CD14-positive monocyte (primary cell): ENCODE measurements at regions not wholly inside any gene's neighbourhood (a gene's known extent, or its start where the extent isn't known, plus 50 kb on each side); places are given as distances from the start of the nearest gene placed in this dataset.
A peak's percentile ranks its signal among the peaks of the same experiment; 100 is the strongest.

Source experiments
- DNase-seq, 3 donors: peaks; one replicate each; pipeline ENCODE4 v3.0.0-alpha.2; 2011 to 2022
- H2AFZ ChIP-seq: 2 replicates; pipeline ENCODE4 v1.6.0; 2012; ENCODE audit warnings: mild to moderate bottlenecking, low read depth, low read length, inconsistent platforms; ENCODE audit not compliant: insufficient read depth, poor library complexity, severe bottlenecking
- H3K27ac ChIP-seq, 2 donors: 1 replicate in 1 of 2; 2 replicates in 1 of 2; pipeline ENCODE4 v1.5.1; 2012 to 2013; ENCODE audit warnings: low read length in 2 of 2, control low read depth in 1 of 2, inconsistent platforms in 1 of 2, low read depth in 1 of 2, mild to moderate bottlenecking in 1 of 2
- H3K27me3 ChIP-seq, 2 donors: one replicate each; pipeline versions ENCODE4 v1.6.0 to v1.6.1; 2011 to 2013; ENCODE audit warnings: low read length in 2 of 2; ENCODE audit not compliant: control insufficient read depth in 2 of 2, insufficient read depth in 2 of 2
- H3K36me3 ChIP-seq, 2 donors: replicated peaks in 1 of 2; 1 replicate in 1 of 2; 2 replicates in 1 of 2; pipeline versions ENCODE4 v1.5.1 to v1.6.1; 2012 to 2013; ENCODE audit warnings: low read length in 2 of 2, control low read depth in 1 of 2, inconsistent platforms in 1 of 2, mild to moderate bottlenecking in 1 of 2; ENCODE audit not compliant: insufficient read depth in 2 of 2, control insufficient read depth in 1 of 2
- H3K4me1 ChIP-seq, 2 donors: 1 replicate in 1 of 2; 2 replicates in 1 of 2; pipeline versions ENCODE4 v1.5.1 to v1.6.1; 2012 to 2013; ENCODE audit warnings: low read length in 2 of 2, control low read depth in 1 of 2, inconsistent platforms in 1 of 2, mild to moderate bottlenecking in 1 of 2, moderate library complexity in 1 of 2; ENCODE audit not compliant: insufficient read depth in 2 of 2, control insufficient read depth in 1 of 2
- H3K4me2 ChIP-seq: replicated peaks from 2 replicates; pipeline ENCODE3; 2012; ENCODE audit warnings: low read length, moderate library complexity, mild to moderate bottlenecking; ENCODE audit not compliant: poor library complexity, severe bottlenecking; ENCODE audit errors: extremely low read depth
- H3K4me3 ChIP-seq, 3 experiments: fragments of 200-600 bp in 1 of 3; sonication (generic) in 1 of 3; replicated peaks in 1 of 3; 1 replicate in 2 of 3; 2 replicates in 1 of 3; pipeline ENCODE4 v1.5.1; 2011 to 2013; ENCODE audit warnings: low read length in 3 of 3, mild to moderate bottlenecking in 3 of 3, control low read depth in 2 of 3, low read depth in 2 of 3, inconsistent platforms in 1 of 3, moderate library complexity in 1 of 3
- H3K79me2 ChIP-seq: 2 replicates; pipeline ENCODE4 v1.6.0; 2012; ENCODE audit warnings: mild to moderate bottlenecking, control low read depth, inconsistent platforms, low read length, moderate library complexity; ENCODE audit not compliant: insufficient read depth
- H3K9ac ChIP-seq: 2 replicates; pipeline ENCODE4 v1.6.0; 2017; ENCODE audit warnings: low read length, mild to moderate bottlenecking; ENCODE audit not compliant: insufficient read depth, poor library complexity, severe bottlenecking
- H3K9me3 ChIP-seq, 2 donors: replicated peaks in 1 of 2; 1 replicate in 1 of 2; 2 replicates in 1 of 2; pipeline versions ENCODE4 v1.5.1 to v1.6.1; 2012 to 2013; ENCODE audit warnings: low read length in 2 of 2, control low read depth in 1 of 2; ENCODE audit not compliant: control insufficient read depth in 1 of 2, insufficient read depth in 1 of 2
- H4K20me1 ChIP-seq: 2 replicates; pipeline ENCODE4 v1.6.0; 2012; ENCODE audit warnings: mild to moderate bottlenecking, low read length, control low read depth, moderate library complexity; ENCODE audit not compliant: insufficient read depth
- H3K27ac Mint-ChIP-seq, 7 donors: one replicate each; pipeline ENCODE4 v1.8.0; 2020; ENCODE audit warnings: mild to moderate bottlenecking in 7 of 7, mixed read lengths in 7 of 7, moderate library complexity in 6 of 7, inconsistent platforms in 2 of 7
- H3K27me3 Mint-ChIP-seq, 3 donors: one replicate each; pipeline ENCODE4 v1.8.0; 2021 to 2022; ENCODE audit warnings: low read depth in 3 of 3, mild to moderate bottlenecking in 3 of 3, mixed read lengths in 3 of 3, moderate library complexity in 3 of 3, inconsistent platforms in 1 of 3
- H3K36me3 Mint-ChIP-seq, 2 donors: one replicate each; pipeline ENCODE4 v1.8.0; 2020; ENCODE audit warnings: mixed read lengths in 2 of 2, inconsistent platforms in 1 of 2, mild to moderate bottlenecking in 1 of 2
- H3K4me1 Mint-ChIP-seq: one replicate; pipeline ENCODE4 v1.8.0; 2020; ENCODE audit warnings: mild to moderate bottlenecking, mixed read lengths
- H3K4me3 Mint-ChIP-seq, 2 donors: one replicate each; pipeline ENCODE4 v1.8.0; 2020; ENCODE audit warnings: mild to moderate bottlenecking in 2 of 2, mixed read lengths in 2 of 2, moderate library complexity in 1 of 2
- H3K9me3 Mint-ChIP-seq, 7 donors: one replicate each; pipeline ENCODE4 v1.8.0; 2020 to 2022; ENCODE audit warnings: mixed read lengths in 7 of 7, mild to moderate bottlenecking in 6 of 7, moderate library complexity in 6 of 7, inconsistent platforms in 2 of 7
- CTCF ChIP-seq: fragments of 200-600 bp; IDR thresholded peaks from one replicate; pipeline ENCODE4 v1.8.0; 2022; ENCODE audit warnings: antibody characterized with exemption, mild to moderate bottlenecking
- WGBS: methylation state at CpG from one replicate; pipeline ENCODE4 v1.1.5; 2013; ENCODE audit warnings: missing lambda C conversion rate; ENCODE audit not compliant: insufficient coverage; 5-methylcytosine and 5-hydroxymethylcytosine counted together
- intact Hi-C, 2 donors: fragments of 100-400 bp; cut with micrococcal nuclease; formaldehyde crosslinking; loops; one replicate each; pipeline versions ENCODE4 v1.15.0 to v1.15.1; 2023

GRCh38 chr5:121218086-121218485, 633.6 kb upstream of the FTMT start:
- H3K4me1 ChIP-seq = no peaks in the 10 kb centered on the region
- peaks cover 0 to 3% (median 0%) of the 10 kb centered on the region in 3 donors for H3K27me3 Mint-ChIP-seq

GRCh38 chr5:121221483-121221882, 630.2 kb upstream of the FTMT start:
- intact Hi-C loops = no loop called here
- H3K36me3 ChIP-seq = no peaks in the 10 kb centered on the region
- no peak overlapping the region for H3K27ac ChIP-seq
- Mint-ChIP-seq H3K36me3 (no peaks in the 10 kb centered on the region), H3K27me3 (peaks cover 0 to 1% (median 0%) of the 10 kb centered on the region in 3 donors), H3K9me3 (peaks cover 5 to 22% (median 14%) of the 10 kb centered on the region in 7 donors), H3K4me3 (no peak overlapping the region), H3K4me1 (no peaks in the 10 kb centered on the region), H3K27ac (no peak overlapping the region)
- 96% methylated on average over 3 of the region's 3 CpGs for WGBS
- H3K9me3 ChIP-seq = peaks cover 19 to 20% of the 10 kb centered on the region in 2 donors
- H3K4me3 ChIP-seq = no peak overlapping the region
- no peak for TF ChIP-seq CTCF
- H2AFZ ChIP-seq = no peak overlapping the region
- no peaks in the 10 kb centered on the region for H3K79me2 ChIP-seq
- H3K4me2 ChIP-seq = no peak overlapping the region
- DNase-seq = no peak
- no peaks in the 10 kb centered on the region for H4K20me1 ChIP-seq
- H3K4me1 ChIP-seq = no peaks in the 10 kb centered on the region
- H3K27me3 ChIP-seq = no peaks in the 10 kb centered on the region
- no peak overlapping the region for H3K9ac ChIP-seq

More at GRCh38 chr5:121218086-121218485, 633.6 kb upstream of the FTMT start:
- H3K27ac Mint-ChIP-seq = peak overlapping the region in 1 of 7 donors; percentile 18
- no CpG with 5 or more reads among the region's 1 CpG for WGBS
- Histone ChIP-seq H3K4me3 (no peak overlapping the region), H2AFZ (no peak overlapping the region), H3K9ac (no peak overlapping the region), H3K4me2 (no peak overlapping the region), H3K36me3 (no peaks in the 10 kb centered on the region), H3K79me2 (no peaks in the 10 kb centered on the region), H3K27ac (no peak overlapping the region), H3K27me3 (no peaks in the 10 kb centered on the region), H4K20me1 (no peaks in the 10 kb centered on the region), H3K9me3 (peaks cover 24 to 30% of the 10 kb centered on the region in 2 donors)
- H3K4me3 Mint-ChIP-seq = no peak overlapping the region
- no peak for TF ChIP-seq CTCF
- H3K36me3 Mint-ChIP-seq = no peaks in the 10 kb centered on the region
- H3K9me3 Mint-ChIP-seq = peaks cover 5 to 22% (median 10%) of the 10 kb centered on the region in 7 donors
- no peak for DNase-seq
- intact Hi-C loops = no loop called here
- no peaks in the 10 kb centered on the region for H3K4me1 Mint-ChIP-seq
